ENCODE measurements at regions not wholly inside any gene's neighbourhood (a gene's known extent, or its start where the extent isn't known, plus 50 kb on each side); places are given as distances from the start of the nearest gene placed in this dataset.
"Not testable (repeated sequence)": the region's sequence is repeated elsewhere in the genome, so short reads cannot be mapped to it uniquely, and the experiment has no call there.

DNA sequence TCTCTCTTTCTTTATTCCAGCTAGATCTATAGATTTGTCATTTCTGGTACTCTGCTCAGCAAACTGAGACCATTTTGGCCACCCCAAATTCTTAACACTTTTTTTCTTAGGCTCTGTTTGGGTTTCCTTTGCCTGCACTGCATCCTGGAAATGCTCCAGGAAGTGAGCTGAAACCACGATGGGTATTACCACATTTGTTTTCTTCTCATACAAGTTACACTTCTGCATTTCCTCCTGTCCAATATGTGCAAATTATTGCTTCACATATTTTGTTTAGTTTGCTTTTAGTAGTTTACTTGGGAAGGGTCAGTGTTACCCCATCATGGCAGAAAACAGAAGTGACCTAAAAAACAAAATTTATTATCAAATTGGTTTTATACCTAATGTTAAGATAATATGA is 498.6 kb upstream of the GRIN3A start:
- Mint-ChIP-seq H3K4me1 (ENCODE audit: low read depth) (no peaks in the 10 kb centered on the region), H3K36me3 (ENCODE audit: low read depth) (no peaks in the 10 kb centered on the region), H3K4me3 (ENCODE audit: unreplicated experiment) (no peak overlapping the region), H3K27ac (ENCODE audit: unreplicated experiment) (no peak overlapping the region), H3K9me3 (ENCODE audit: low read depth) (no peaks in the 10 kb centered on the region), H3K27me3 (ENCODE audit: low read depth) (peaks cover 2% of the 10 kb centered on the region)
- TF ChIP-seq, protein P1, sequence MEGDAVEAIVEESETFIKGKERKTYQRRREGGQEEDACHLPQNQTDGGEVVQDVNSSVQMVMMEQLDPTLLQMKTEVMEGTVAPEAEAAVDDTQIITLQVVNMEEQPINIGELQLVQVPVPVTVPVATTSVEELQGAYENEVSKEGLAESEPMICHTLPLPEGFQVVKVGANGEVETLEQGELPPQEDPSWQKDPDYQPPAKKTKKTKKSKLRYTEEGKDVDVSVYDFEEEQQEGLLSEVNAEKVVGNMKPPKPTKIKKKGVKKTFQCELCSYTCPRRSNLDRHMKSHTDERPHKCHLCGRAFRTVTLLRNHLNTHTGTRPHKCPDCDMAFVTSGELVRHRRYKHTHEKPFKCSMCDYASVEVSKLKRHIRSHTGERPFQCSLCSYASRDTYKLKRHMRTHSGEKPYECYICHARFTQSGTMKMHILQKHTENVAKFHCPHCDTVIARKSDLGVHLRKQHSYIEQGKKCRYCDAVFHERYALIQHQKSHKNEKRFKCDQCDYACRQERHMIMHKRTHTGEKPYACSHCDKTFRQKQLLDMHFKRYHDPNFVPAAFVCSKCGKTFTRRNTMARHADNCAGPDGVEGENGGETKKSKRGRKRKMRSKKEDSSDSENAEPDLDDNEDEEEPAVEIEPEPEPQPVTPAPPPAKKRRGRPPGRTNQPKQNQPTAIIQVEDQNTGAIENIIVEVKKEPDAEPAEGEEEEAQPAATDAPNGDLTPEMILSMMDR (IDR thresholded peaks at IDR 0.05) = no peak
- DNase-seq (ENCODE audit: low spot score) = no peak

- DNase-seq (ENCODE audit: low spot score); H3K27ac Mint-ChIP-seq (ENCODE audit: unreplicated experiment); H3K4me3 Mint-ChIP-seq (ENCODE audit: unreplicated experiment); H3K4me1 Mint-ChIP-seq (ENCODE audit: low read depth); H3K27me3 Mint-ChIP-seq (ENCODE audit: low read depth); H3K36me3 Mint-ChIP-seq (ENCODE audit: low read depth); H3K9me3 Mint-ChIP-seq (ENCODE audit: low read depth): not testable (repeated sequence)
Observed at GRCh38 chr9:102227416-102227815, 489.0 kb upstream of the GRIN3A start.

GRCh38 chr9:102225841-102226441 is 487.5 kb upstream of the GRIN3A start:
- Mint-ChIP-seq H3K4me3 (ENCODE audit: unreplicated experiment) (no peak overlapping the region), H3K27me3 (ENCODE audit: low read depth) (peaks cover 7% of the 10 kb centered on the region), H3K27ac (ENCODE audit: unreplicated experiment) (no peak overlapping the region), H3K36me3 (ENCODE audit: low read depth) (no peaks in the 10 kb centered on the region), H3K9me3 (ENCODE audit: low read depth) (no peaks in the 10 kb centered on the region), H3K4me1 (ENCODE audit: low read depth) (peaks cover 4% of the 10 kb centered on the region)
- DNase-seq (ENCODE audit: low spot score) = no peak
- TF ChIP-seq, protein P1 (IDR thresholded peaks at IDR 0.05) = no peak

GRCh38 chr9:102223320-102224136 is 485.1 kb upstream of the GRIN3A start:
- not testable (repeated sequence) for H3K9me3 Mint-ChIP-seq (ENCODE audit: low read depth); H3K27me3 Mint-ChIP-seq (ENCODE audit: low read depth); H3K36me3 Mint-ChIP-seq (ENCODE audit: low read depth); H3K27ac Mint-ChIP-seq (ENCODE audit: unreplicated experiment); H3K4me1 Mint-ChIP-seq (ENCODE audit: low read depth); DNase-seq (ENCODE audit: low spot score)
- H3K4me3 Mint-ChIP-seq (ENCODE audit: unreplicated experiment) = peak overlapping the region; percentile 58

- Mint-ChIP-seq H3K9me3 (ENCODE audit: low read depth) (peaks cover 12% of the 10 kb centered on the region), H3K4me1 (ENCODE audit: low read depth) (no peaks in the 10 kb centered on the region), H3K4me3 (ENCODE audit: unreplicated experiment) (no peak overlapping the region), H3K36me3 (ENCODE audit: low read depth) (no peaks in the 10 kb centered on the region), H3K27me3 (ENCODE audit: low read depth) (peaks cover 2% of the 10 kb centered on the region), H3K27ac (ENCODE audit: unreplicated experiment) (no peak overlapping the region)
- TF ChIP-seq, protein P1 (IDR thresholded peaks at IDR 0.05) = no peak
- DNase-seq (ENCODE audit: low spot score) = no peak
Observed at GRCh38 chr9:102209176-102209575, 470.7 kb upstream of the GRIN3A start.

DNA sequence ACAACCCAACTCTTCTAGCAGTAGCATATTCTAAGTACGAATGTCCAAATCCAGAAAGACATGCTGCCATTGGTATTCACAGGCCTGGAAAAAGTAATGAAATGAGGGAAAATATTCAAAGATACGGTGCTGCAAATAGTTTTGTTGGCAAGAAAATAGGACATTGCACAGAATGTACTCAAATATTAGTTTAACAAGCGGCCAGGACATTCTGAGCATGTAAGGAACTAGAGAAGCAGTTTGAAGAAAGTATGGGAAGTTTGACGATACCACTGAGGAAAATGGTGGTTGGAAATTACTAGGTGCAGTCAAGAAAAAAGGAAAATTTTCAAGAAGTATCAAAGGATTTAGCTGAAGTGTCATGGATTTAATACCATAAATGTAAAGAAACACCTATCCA is 468.0 kb upstream of the GRIN3A start:
- TF ChIP-seq, protein P1 (IDR thresholded peaks at IDR 0.05) = no peak
- peaks cover 10% of the 10 kb centered on the region for H3K9me3 Mint-ChIP-seq (ENCODE audit: low read depth)
- H3K4me1 Mint-ChIP-seq (ENCODE audit: low read depth) = no peaks in the 10 kb centered on the region
- no peaks in the 10 kb centered on the region for H3K36me3 Mint-ChIP-seq (ENCODE audit: low read depth)
- no peak overlapping the region for H3K4me3 Mint-ChIP-seq (ENCODE audit: unreplicated experiment)
- H3K27me3 Mint-ChIP-seq (ENCODE audit: low read depth) = no peaks in the 10 kb centered on the region
- no peak overlapping the region for H3K27ac Mint-ChIP-seq (ENCODE audit: unreplicated experiment)
- no peak for DNase-seq (ENCODE audit: low spot score)

All from chondrocyte (in vitro differentiated cells).